Body of pancreas (tissue), 4 donors: ENCODE measurements at regions not wholly inside any gene's neighbourhood (a gene's known extent, or its start where the extent isn't known, plus 50 kb on each side); places are given as distances from the start of the nearest gene placed in this dataset.

ENCODE experiments used
- POLR2A ChIP-seq, 3 donors: fragments of 450-650 bp; IDR thresholded peaks; one replicate each; pipeline ENCODE4 v1.6.1; 2016; ENCODE audit warnings: antibody characterized with exemption in 3 of 3, mild to moderate bottlenecking in 2 of 3
- TF ChIP-seq, protein P1 (sequence below), 7 experiments: fragments of 450-650 bp in 4 of 7; fragments of 200-600 bp in 3 of 7; sonication (generic) in 3 of 7; IDR thresholded peaks; one replicate each; pipeline ENCODE4 v1.5.1; 2016 to 2019; ENCODE audit warnings: antibody characterized with exemption in 7 of 7

GRCh38 chrX:68896581-68896980 is 67.8 kb downstream of the EFNB1 start:
- TF ChIP-seq, protein P1, sequence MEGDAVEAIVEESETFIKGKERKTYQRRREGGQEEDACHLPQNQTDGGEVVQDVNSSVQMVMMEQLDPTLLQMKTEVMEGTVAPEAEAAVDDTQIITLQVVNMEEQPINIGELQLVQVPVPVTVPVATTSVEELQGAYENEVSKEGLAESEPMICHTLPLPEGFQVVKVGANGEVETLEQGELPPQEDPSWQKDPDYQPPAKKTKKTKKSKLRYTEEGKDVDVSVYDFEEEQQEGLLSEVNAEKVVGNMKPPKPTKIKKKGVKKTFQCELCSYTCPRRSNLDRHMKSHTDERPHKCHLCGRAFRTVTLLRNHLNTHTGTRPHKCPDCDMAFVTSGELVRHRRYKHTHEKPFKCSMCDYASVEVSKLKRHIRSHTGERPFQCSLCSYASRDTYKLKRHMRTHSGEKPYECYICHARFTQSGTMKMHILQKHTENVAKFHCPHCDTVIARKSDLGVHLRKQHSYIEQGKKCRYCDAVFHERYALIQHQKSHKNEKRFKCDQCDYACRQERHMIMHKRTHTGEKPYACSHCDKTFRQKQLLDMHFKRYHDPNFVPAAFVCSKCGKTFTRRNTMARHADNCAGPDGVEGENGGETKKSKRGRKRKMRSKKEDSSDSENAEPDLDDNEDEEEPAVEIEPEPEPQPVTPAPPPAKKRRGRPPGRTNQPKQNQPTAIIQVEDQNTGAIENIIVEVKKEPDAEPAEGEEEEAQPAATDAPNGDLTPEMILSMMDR (IDR thresholded peaks at IDR 0.05) = no peak
- no peak for TF ChIP-seq POLR2A (IDR thresholded peaks at IDR 0.05)
